RWPE1 (cell line): ENCODE measurements at regions not wholly inside any gene's neighbourhood (a gene's known extent, or its start where the extent isn't known, plus 50 kb on each side); places are given as distances from the start of the nearest gene placed in this dataset.

Experiments used
- CTCF ChIA-PET: fragments of 350-600 bp; sonication (Branson Sonifier 250); formaldehyde crosslinking; extraction: SDS; loops from one replicate; lab custom pipeline; 2021; lab: Yijun Ruan, JAX
- POLR2A ChIA-PET: fragments of 400-600 bp; formaldehyde crosslinking; extraction: SDS; loops from one replicate; lab custom pipeline; 2020; ENCODE audit warnings: antibody characterized with exemption; ENCODE audit not compliant: low non-redundant PET; lab: Yijun Ruan, JAX
- DNase-seq: peaks from one replicate; pipeline ENCODE4 v3.0.0; 2012; ENCODE audit warnings: low spot score
- H3K27ac ChIP-seq: fragments of 450-650 bp; 2 replicates; pipeline ENCODE4 v1.5.1; 2017
- TF ChIP-seq, protein P1 (sequence below): fragments of 450-650 bp; conservative IDR thresholded peaks from 2 replicates; pipeline ENCODE4 v1.5.1; 2017; ENCODE audit warnings: low read depth, mild to moderate bottlenecking

DNA sequence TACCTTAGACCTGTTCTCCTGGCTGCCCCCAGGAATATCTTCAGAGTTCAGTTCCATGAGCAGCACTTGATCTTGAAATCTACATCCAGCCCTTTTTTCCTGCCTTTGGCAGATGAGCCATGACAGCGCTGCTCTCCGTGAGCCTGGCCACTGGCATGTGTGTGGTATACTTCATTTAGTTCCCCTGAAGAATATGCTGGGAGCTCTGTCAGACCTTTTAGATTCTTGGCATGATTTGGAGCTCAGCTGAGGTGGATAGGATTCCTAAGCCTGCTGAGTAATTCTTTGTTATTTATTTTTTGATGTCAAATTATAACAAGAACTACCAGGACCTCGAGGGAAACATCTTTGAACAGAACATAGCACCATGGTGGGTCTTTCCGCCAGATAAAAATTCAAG lies 121.7 kb downstream of the EDEM1 start:
- TF ChIP-seq, protein P1, sequence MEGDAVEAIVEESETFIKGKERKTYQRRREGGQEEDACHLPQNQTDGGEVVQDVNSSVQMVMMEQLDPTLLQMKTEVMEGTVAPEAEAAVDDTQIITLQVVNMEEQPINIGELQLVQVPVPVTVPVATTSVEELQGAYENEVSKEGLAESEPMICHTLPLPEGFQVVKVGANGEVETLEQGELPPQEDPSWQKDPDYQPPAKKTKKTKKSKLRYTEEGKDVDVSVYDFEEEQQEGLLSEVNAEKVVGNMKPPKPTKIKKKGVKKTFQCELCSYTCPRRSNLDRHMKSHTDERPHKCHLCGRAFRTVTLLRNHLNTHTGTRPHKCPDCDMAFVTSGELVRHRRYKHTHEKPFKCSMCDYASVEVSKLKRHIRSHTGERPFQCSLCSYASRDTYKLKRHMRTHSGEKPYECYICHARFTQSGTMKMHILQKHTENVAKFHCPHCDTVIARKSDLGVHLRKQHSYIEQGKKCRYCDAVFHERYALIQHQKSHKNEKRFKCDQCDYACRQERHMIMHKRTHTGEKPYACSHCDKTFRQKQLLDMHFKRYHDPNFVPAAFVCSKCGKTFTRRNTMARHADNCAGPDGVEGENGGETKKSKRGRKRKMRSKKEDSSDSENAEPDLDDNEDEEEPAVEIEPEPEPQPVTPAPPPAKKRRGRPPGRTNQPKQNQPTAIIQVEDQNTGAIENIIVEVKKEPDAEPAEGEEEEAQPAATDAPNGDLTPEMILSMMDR: no peak
- ChIA-PET POLR2A (no interaction called here), CTCF (no interaction called here)
- DNase-seq: no peak
- H3K27ac ChIP-seq: no peak overlapping the region

DNA sequence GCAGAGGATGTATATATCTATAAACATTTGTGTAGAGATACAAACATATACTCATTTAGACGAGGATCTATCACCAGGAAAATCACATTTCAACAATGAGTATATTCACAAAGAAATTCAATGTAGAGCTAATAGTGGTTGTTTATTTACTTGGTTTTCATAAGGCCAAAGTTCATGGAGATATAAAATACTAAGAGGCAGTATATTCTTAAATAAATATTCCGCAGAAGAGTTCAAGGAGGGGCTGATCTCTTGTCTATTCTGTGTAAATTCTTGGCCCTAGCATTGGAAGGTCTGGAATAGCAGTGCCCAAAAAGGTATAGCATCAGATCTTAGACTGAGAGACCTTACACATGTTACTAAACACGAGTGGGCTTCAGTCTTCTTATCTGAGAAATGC lies 122.1 kb downstream of the EDEM1 start:
- CTCF ChIA-PET: no interaction called here
- DNase-seq: no peak
- POLR2A ChIA-PET: no interaction called here
- no peak overlapping the region for H3K27ac ChIP-seq
- TF ChIP-seq, protein P1: no peak

DNA sequence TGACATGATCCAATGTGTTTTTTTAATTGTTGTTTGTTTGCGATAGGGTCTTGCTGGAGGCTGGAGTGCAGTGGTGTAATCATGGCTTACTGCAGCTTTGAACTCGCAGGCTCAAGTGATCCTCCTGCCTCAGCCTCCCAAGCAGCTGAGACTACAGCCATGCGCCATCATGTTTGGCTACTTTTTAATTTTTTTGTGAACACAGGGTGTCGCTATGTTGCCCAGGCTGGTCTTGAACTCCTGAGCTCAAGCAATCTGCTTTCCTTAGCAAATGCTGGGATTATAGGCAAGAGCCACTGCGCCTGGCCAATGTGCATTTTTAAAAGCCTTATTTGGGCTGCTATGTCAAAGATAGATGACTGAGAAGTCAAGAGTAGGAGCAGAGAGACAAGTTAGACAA lies 123.0 kb downstream of the EDEM1 start:
- no peak for DNase-seq

DNA sequence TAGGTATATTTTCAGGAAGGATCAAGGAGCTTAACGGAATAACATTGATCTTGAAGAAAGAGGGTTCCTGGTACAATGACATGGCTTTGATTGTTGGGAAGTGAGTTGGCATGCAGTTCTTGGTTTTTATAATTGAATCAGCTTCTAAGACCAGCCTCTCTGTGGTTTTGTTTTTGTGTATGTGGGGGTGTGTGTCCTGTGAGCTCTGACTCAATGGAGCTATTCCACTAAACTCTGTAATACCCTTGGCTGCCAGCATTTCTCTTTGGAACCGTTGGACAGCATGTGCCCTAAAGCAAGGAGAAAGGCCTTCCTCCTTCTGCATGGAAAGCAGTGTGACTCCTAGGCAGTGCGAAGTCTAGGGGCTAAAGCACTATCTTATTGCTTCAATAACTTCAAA lies 124.8 kb downstream of the EDEM1 start:
- CTCF ChIA-PET: interaction anchor here (0.5 to 0.6 kb wide), 2 partner anchors 116 to 1315 kb away, joined by 3 to 8 read pairs; no protein-coding TSS in a partner anchor
- no peak overlapping the region for H3K27ac ChIP-seq
- TF ChIP-seq, protein P1: no peak
- DNase-seq: no peak
- POLR2A ChIA-PET: no interaction called here

More for the DNA sequence above, 123.0 kb downstream of the EDEM1 start:
- ChIA-PET CTCF (no interaction called here), POLR2A (no interaction called here)
- TF ChIP-seq, protein P1: no peak
- no peak overlapping the region for H3K27ac ChIP-seq

DNA sequence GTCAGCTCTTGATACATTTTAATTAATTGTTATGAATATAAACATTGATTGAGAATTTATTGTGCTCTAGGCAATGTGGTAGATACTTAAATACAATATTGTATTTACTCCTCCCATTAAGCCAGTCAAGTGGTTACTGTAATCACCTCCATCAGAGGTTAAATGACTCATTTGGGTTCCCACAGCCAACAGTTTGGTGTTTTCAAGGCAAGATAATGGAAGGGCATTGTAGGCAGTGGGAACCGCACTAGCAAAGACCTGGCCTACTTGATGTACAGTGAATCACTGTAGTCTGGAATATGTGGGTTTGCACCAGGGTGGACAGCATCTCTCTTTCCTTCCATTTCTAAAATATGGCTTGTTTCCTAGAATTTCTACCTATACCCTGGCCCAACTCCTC lies 127.4 kb downstream of the EDEM1 start:
- ChIA-PET POLR2A (no interaction called here), CTCF (no interaction called here)
- DNase-seq: no peak
- TF ChIP-seq, protein P1: no peak
- H3K27ac ChIP-seq: no peak overlapping the region

DNA sequence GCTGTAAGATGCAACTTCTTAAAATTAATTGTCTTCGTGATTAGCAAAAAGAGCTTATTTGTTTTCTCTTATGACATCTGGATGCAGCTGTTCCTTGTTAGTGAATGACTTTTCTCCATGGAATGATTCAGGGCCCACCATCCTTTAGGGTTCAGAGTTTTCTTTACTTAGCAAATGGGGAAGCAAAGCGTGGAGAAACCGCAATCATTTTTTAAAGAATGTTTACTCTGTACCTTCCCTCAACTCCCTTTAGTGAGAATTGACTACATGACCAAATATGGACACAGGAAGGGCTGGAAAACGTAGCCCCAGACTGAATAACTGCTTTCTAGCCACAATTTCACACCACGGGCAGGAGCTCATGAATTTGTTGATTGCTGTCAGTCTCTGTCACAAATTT lies 130.1 kb downstream of the EDEM1 start:
- TF ChIP-seq, protein P1: no peak
- no peak for DNase-seq
- ChIA-PET CTCF (no interaction called here), POLR2A (no interaction called here)
- no peak overlapping the region for H3K27ac ChIP-seq
